Uterus (tissue), 2 donors: ENCODE measurements at regions not wholly inside any gene's neighbourhood (a gene's known extent, or its start where the extent isn't known, plus 50 kb on each side); places are given as distances from the start of the nearest gene placed in this dataset.

Source experiments
- POLR2A ChIP-seq, 2 donors: fragments of 450-650 bp; IDR thresholded peaks; one replicate each; pipeline ENCODE4 v1.6.1; 2016; ENCODE audit warnings: antibody characterized with exemption in 2 of 2, mild to moderate bottlenecking in 1 of 2, moderate library complexity in 1 of 2
- TF ChIP-seq, protein P1 (sequence below), 4 experiments: fragments of 200-600 bp in 2 of 4; fragments of 450-650 bp in 2 of 4; sonication (generic) in 2 of 4; IDR thresholded peaks; one replicate each; pipeline ENCODE4 v1.5.1; 2016 to 2019; ENCODE audit warnings: antibody characterized with exemption in 4 of 4, mild to moderate bottlenecking in 2 of 4, moderate library complexity in 1 of 4

DNA sequence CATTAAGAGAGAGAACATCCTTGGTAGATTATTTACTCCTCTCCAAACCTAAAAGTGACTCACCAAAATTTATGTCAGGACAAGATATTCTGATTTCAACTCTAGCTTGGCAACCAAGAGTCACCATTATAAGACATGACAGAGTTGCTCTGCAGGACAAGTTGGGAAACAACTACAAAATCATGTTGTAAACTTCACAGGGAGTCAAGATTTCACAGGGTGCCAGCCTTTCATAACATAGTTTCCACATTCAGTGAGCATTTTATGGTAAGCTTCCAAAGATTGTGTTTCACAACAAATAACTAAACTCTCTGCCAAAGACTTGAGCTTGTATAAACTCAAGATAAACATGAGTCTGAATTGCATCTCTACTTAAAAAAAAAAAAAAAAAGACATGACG, 121.0 kb upstream of the DIAPH2 start:
- TF ChIP-seq, protein P1, sequence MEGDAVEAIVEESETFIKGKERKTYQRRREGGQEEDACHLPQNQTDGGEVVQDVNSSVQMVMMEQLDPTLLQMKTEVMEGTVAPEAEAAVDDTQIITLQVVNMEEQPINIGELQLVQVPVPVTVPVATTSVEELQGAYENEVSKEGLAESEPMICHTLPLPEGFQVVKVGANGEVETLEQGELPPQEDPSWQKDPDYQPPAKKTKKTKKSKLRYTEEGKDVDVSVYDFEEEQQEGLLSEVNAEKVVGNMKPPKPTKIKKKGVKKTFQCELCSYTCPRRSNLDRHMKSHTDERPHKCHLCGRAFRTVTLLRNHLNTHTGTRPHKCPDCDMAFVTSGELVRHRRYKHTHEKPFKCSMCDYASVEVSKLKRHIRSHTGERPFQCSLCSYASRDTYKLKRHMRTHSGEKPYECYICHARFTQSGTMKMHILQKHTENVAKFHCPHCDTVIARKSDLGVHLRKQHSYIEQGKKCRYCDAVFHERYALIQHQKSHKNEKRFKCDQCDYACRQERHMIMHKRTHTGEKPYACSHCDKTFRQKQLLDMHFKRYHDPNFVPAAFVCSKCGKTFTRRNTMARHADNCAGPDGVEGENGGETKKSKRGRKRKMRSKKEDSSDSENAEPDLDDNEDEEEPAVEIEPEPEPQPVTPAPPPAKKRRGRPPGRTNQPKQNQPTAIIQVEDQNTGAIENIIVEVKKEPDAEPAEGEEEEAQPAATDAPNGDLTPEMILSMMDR (IDR thresholded peaks at IDR 0.05) = no peak
- no peak for TF ChIP-seq POLR2A (IDR thresholded peaks at IDR 0.05)
